GM23338 (cell line): ENCODE measurements at regions not wholly inside any gene's neighbourhood (a gene's known extent, or its start where the extent isn't known, plus 50 kb on each side); places are given as distances from the start of the nearest gene placed in this dataset.

Experiments used
- ATAC-seq: fragments of 200-7000 bp; cut with Tn5 transposase; 3 replicates; pipeline ENCODE4 v1.9.1; 2020
- DNase-seq: peaks from one replicate; pipeline ENCODE4 v3.0.0-alpha.2; 2015; ENCODE audit warnings: low spot score
- H2AFZ ChIP-seq: fragments of 200-600 bp; sonication (generic); 2 replicates; pipeline ENCODE4 v1.8.0; 2016; ENCODE audit warnings: antibody characterized with exemption, mild to moderate bottlenecking, moderate library complexity
- H3F3A ChIP-seq: fragments of 200-600 bp; sonication (generic); replicated peaks from 2 replicates; pipeline ENCODE4 v1.8.0; 2017; ENCODE audit warnings: antibody characterized with exemption, mixed run types, low read depth
- H3K27ac ChIP-seq: fragments of 200-600 bp; sonication (generic); 2 replicates; pipeline ENCODE4 v1.6.1; 2016; ENCODE audit warnings: low read depth
- H3K27me3 ChIP-seq: fragments of 200-600 bp; sonication (generic); 2 replicates; pipeline ENCODE4 v1.8.0; 2016; ENCODE audit warnings: mild to moderate bottlenecking, mixed run types, moderate library complexity; ENCODE audit not compliant: insufficient read depth
- H3K36me3 ChIP-seq: fragments of 200-600 bp; sonication (generic); 2 replicates; pipeline ENCODE4 v1.8.0; 2016; ENCODE audit warnings: mild to moderate bottlenecking; ENCODE audit not compliant: insufficient read depth
- H3K4me1 ChIP-seq: fragments of 200-600 bp; sonication (generic); 2 replicates; pipeline ENCODE4 v1.8.0; 2016; ENCODE audit warnings: mild to moderate bottlenecking, moderate library complexity; ENCODE audit not compliant: insufficient read depth
- H3K4me2 ChIP-seq: fragments of 200-600 bp; sonication (generic); 2 replicates; pipeline ENCODE4 v1.7.1; 2017; ENCODE audit warnings: mixed run types
- H3K4me3 ChIP-seq: fragments of 200-600 bp; sonication (generic); 2 replicates; pipeline ENCODE4 v1.6.1; 2016; ENCODE audit warnings: mixed run types
- H3K79me2 ChIP-seq: fragments of 200-600 bp; sonication (generic); replicated peaks from 2 replicates; pipeline ENCODE4 v1.8.0; 2017; ENCODE audit warnings: mild to moderate bottlenecking; ENCODE audit not compliant: insufficient read depth
- H3K9me2 ChIP-seq: fragments of 200-600 bp; sonication (generic); 2 replicates; pipeline ENCODE4 v1.8.0; 2017; ENCODE audit not compliant: insufficient read depth
- H4K20me1 ChIP-seq: fragments of 200-600 bp; sonication (generic); replicated peaks from 2 replicates; pipeline ENCODE4 v1.8.0; 2017; ENCODE audit warnings: mild to moderate bottlenecking; ENCODE audit not compliant: insufficient read depth
- H3K27ac Mint-ChIP-seq: 2 replicates; pipeline ENCODE4 v1.8.0; 2020; ENCODE audit warnings: inconsistent platforms, mild to moderate bottlenecking, moderate library complexity, mixed read lengths
- H3K27me3 Mint-ChIP-seq: 3 replicates; pipeline ENCODE4 v1.8.0; 2022; ENCODE audit warnings: low read depth, mild to moderate bottlenecking, moderate library complexity, mixed read lengths, inconsistent platforms; ENCODE audit not compliant: insufficient read depth, poor library complexity
- H3K36me3 Mint-ChIP-seq: 3 replicates; pipeline ENCODE4 v1.8.0; 2021; ENCODE audit warnings: low read depth, mild to moderate bottlenecking, inconsistent platforms, moderate library complexity, mixed read lengths
- H3K4me1 Mint-ChIP-seq: 3 replicates; pipeline ENCODE4 v1.8.0; 2020; ENCODE audit warnings: mild to moderate bottlenecking, inconsistent platforms, mixed read lengths
- H3K4me3 Mint-ChIP-seq: 3 replicates; pipeline ENCODE4 v1.8.0; 2021; ENCODE audit warnings: moderate library complexity, mild to moderate bottlenecking, inconsistent platforms, mixed read lengths
- H3K9me3 Mint-ChIP-seq: 3 replicates; pipeline ENCODE4 v1.8.0; 2020; ENCODE audit warnings: moderate library complexity, mild to moderate bottlenecking, inconsistent platforms, mixed read lengths
- CREB1 ChIP-seq: fragments of 250-450 bp; sonication (Bioruptor Pico); IDR thresholded peaks from 2 replicates; pipeline ENCODE4 v1.5.0; 2020; ENCODE audit warnings: low read depth, mild to moderate bottlenecking, moderate library complexity
- CTCF ChIP-seq, 2 experiments: fragments of 200-600 bp in 1 of 2; sonication (generic) in 1 of 2; conservative IDR thresholded peaks; 2 replicates each; pipeline versions ENCODE4 v1.5.1 to v1.6.1; 2016 to 2017; ENCODE audit warnings: antibody characterized with exemption in 2 of 2, low read depth in 2 of 2, mild to moderate bottlenecking in 2 of 2, moderate library complexity in 1 of 2
- ETS1 ChIP-seq: IDR thresholded peaks from 2 replicates; pipeline ENCODE4 v1.6.1; 2016; ENCODE audit warnings: antibody characterized with exemption
- EZH2 ChIP-seq: fragments of 200-600 bp; sonication (generic); IDR thresholded peaks from one replicate; pipeline ENCODE4 v1.8.0; 2017; ENCODE audit warnings: antibody characterized with exemption, mild to moderate bottlenecking, low read depth; ENCODE audit not compliant: unreplicated experiment
- EZH2phosphoT487 ChIP-seq: fragments of 200-600 bp; sonication (generic); IDR thresholded peaks from one replicate; pipeline ENCODE4 v1.8.1; 2018; ENCODE audit warnings: antibody characterized with exemption; ENCODE audit not compliant: unreplicated experiment
- JUNB ChIP-seq: IDR thresholded peaks from one replicate; pipeline ENCODE4 v1.6.1; 2016; ENCODE audit warnings: antibody characterized with exemption; ENCODE audit not compliant: unreplicated experiment
- POLR2AphosphoS5 ChIP-seq: IDR thresholded peaks from 2 replicates; pipeline ENCODE4 v1.6.1; 2016; ENCODE audit warnings: antibody characterized with exemption, low read depth
- REST ChIP-seq: IDR thresholded peaks from one replicate; pipeline ENCODE4 v1.6.1; 2018; ENCODE audit warnings: antibody characterized with exemption; ENCODE audit not compliant: unreplicated experiment
- STAT1 ChIP-seq: IDR thresholded peaks from one replicate; pipeline ENCODE4 v1.6.1; 2016; ENCODE audit warnings: antibody characterized with exemption; ENCODE audit not compliant: unreplicated experiment
- ZNF114 ChIP-seq: fragments of 250-450 bp; sonication (Bioruptor Pico); IDR thresholded peaks from 2 replicates; pipeline ENCODE4 v1.5.0; 2020; ENCODE audit warnings: mild to moderate bottlenecking, moderate library complexity
- ZNF331 ChIP-seq: fragments of 250-450 bp; sonication (Bioruptor Pico); IDR thresholded peaks from 2 replicates; pipeline ENCODE4 v1.5.0; 2020; ENCODE audit warnings: low read depth, mild to moderate bottlenecking, moderate library complexity

GRCh38 chr5:135211083-135211790 is 177.2 kb upstream of the PITX1 start:
- H3K27me3 ChIP-seq, result no peaks in the 10 kb centered on the region
- DNase-seq, result no peak
- H3F3A ChIP-seq, result no peaks in the 10 kb centered on the region
- no peak overlapping the region for H3K4me3 Mint-ChIP-seq
- peaks cover 25% of the 10 kb centered on the region for H3K4me1 Mint-ChIP-seq
- no peak for ATAC-seq
- no peaks in the 10 kb centered on the region for H3K79me2 ChIP-seq
- no peak overlapping the region for H3K4me3 ChIP-seq
- H3K9me3 Mint-ChIP-seq, result no peaks in the 10 kb centered on the region
- H4K20me1 ChIP-seq, result no peaks in the 10 kb centered on the region
- no peak overlapping the region for H3K27ac Mint-ChIP-seq
- no peak overlapping the region for H3K27ac ChIP-seq
- no peak overlapping the region for H3K4me2 ChIP-seq
- no peak overlapping the region for H2AFZ ChIP-seq
- TF ChIP-seq ETS1 (no peak), CREB1 (CRISPR knock-in tag) (no peak), JUNB (no peak), ZNF114 (CRISPR knock-in tag) (no peak), REST (no peak), EZH2 (no peak), ZNF331 (CRISPR knock-in tag) (no peak), EZH2phosphoT487 (no peak), CTCF (conservative IDR thresholded peaks at IDR 0.05; ENCODE audit: low read depth in 2 of 2) (no peak), POLR2AphosphoS5 (no peak), STAT1 (no peak)
- H3K36me3 Mint-ChIP-seq, result no peaks in the 10 kb centered on the region; the same call in 2 of the 3 replicates
- H3K9me2 ChIP-seq, result 0 out of 2 replicates have a peak, but pooled peaks cover 8% of the 10 kb centered on the region
- H3K36me3 ChIP-seq, result no peaks in the 10 kb centered on the region
- H3K27me3 Mint-ChIP-seq, result peaks cover 13% of the 10 kb centered on the region
- peaks cover 9% of the 10 kb centered on the region for H3K4me1 ChIP-seq
